ENCODE measurements at regions not wholly inside any gene's neighbourhood (a gene's known extent, or its start where the extent isn't known, plus 50 kb on each side); places are given as distances from the start of the nearest gene placed in this dataset.

DNA sequence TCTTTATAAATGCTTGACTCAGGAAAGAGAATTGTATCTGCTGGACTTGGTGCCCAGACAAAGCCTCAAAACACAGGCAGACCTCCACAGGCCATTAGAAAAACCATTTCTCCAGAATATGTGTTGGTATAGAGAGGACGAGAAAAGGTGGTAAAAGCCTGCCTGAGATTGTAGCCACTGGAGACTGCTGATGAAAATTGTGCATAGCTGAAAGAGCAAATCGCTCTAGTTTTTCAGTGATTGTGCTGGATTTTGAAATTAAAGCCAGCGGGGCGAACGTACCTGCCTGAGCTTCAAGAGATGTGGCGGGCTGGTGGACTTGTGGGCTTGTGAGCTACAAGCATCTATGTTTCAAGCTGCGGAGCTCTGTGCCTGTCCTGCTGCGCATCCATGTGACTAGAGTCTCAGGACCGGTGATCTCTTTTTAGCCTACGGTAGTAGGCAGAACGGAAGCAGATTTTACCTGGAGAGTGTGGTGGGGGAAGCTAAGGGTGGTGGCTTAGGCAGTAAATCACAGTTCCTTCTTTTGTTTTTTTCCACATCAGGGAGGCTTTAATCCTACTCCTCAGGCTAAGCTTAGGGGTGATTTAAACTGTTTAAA lies 193.6 kb downstream of the SREK1 start:
- H3K27me3 ChIP-seq (ENCODE audit: control insufficient read depth in 1 of 2, insufficient read depth in 2 of 2, low read length in 2 of 2) = no peaks in the 10 kb centered on the region
- H3K27ac ChIP-seq (ENCODE audit: low read depth, low read length) = no peak overlapping the region
- H3K9me3 ChIP-seq (ENCODE audit: low read length) = no peaks in the 10 kb centered on the region
- H3K4me1 ChIP-seq (ENCODE audit: insufficient read depth, low read length) = no peaks in the 10 kb centered on the region
- no peak overlapping the region for H3K4me3 ChIP-seq (ENCODE audit: low read depth in 1 of 2, low read length in 2 of 2)
- no peak overlapping the region for H3K9ac ChIP-seq (ENCODE audit: low read length)
- H3K36me3 ChIP-seq (ENCODE audit: insufficient read depth, low read length) = no peaks in the 10 kb centered on the region

DNA sequence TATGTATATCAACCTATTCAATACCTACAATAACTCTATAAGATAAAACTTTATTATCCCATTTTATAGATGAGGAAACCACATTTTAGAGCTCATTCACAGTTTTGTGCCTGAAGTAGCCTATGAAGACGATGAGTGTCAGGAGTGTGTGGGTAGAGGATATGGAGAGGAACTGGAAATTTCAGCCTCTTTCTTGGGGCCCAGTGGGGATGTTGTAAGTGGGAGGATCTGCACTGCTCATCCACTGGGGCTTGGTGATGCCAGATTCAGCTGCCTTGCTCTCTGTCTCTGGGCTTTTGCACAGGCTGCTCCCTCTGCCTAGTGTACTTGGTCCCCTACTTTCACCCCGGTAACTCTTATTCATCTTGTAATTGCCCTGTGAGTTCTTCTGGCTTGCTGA lies 194.7 kb downstream of the SREK1 start:
- Histone ChIP-seq H3K9me3 (ENCODE audit: low read length) (no peaks in the 10 kb centered on the region), H3K4me3 (ENCODE audit: low read depth in 1 of 2, low read length in 2 of 2) (no peak overlapping the region), H3K27ac (ENCODE audit: low read depth, low read length) (no peak overlapping the region), H3K9ac (ENCODE audit: low read length) (no peak overlapping the region), H3K4me1 (ENCODE audit: insufficient read depth, low read length) (no peaks in the 10 kb centered on the region), H3K36me3 (ENCODE audit: insufficient read depth, low read length) (no peaks in the 10 kb centered on the region), H3K27me3 (ENCODE audit: control insufficient read depth in 1 of 2, insufficient read depth in 2 of 2, low read length in 2 of 2) (no peaks in the 10 kb centered on the region)

DNA sequence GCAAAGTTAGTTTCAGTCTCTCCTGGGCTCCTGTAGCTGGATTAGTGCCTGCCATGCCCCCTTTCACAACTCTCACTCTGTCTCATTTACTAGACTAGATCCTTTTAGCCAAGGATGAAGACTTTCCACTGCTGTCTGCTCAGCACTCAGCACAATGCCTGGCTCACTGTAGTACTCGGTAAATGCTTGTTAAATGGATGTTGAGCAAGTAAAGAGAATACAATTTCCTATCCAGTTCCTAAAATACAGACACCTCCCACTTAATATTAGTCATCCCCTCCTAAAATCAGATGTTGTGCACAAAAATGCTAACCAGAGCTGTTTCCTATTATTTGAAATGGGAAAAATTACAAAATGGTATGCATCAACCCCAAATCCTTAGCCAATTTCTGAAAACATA lies 195.8 kb downstream of the SREK1 start:
- H3K27me3 ChIP-seq (ENCODE audit: control insufficient read depth in 1 of 2, insufficient read depth in 2 of 2, low read length in 2 of 2) = no peaks in the 10 kb centered on the region
- no peak overlapping the region for H3K9ac ChIP-seq (ENCODE audit: low read length)
- no peaks in the 10 kb centered on the region for H3K9me3 ChIP-seq (ENCODE audit: low read length)
- H3K36me3 ChIP-seq (ENCODE audit: insufficient read depth, low read length) = no peaks in the 10 kb centered on the region
- no peak overlapping the region for H3K4me3 ChIP-seq (ENCODE audit: low read depth in 1 of 2, low read length in 2 of 2)
- no peaks in the 10 kb centered on the region for H3K4me1 ChIP-seq (ENCODE audit: insufficient read depth, low read length)
- H3K27ac ChIP-seq (ENCODE audit: low read depth, low read length) = no peak overlapping the region

DNA sequence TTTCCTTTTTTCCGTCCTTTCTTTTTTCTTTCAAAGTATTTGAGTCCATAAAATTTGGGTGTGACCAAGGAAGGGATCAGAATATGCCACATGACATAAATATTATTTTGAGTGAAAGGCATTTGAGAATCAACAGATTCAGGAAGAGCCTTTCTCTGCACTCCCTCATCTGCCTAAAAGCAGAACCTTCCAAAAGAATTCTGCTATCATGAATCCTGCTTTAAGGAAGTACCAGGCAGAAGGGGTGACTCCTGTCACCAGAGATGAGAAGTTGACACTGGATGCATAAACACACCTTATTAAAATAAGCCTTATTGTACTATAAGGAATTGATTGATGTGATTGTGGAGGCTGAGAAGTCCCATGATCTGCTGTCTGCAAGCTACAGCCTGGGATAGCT lies 196.7 kb downstream of the SREK1 start:
- Histone ChIP-seq H3K27me3 (ENCODE audit: control insufficient read depth in 1 of 2, insufficient read depth in 2 of 2, low read length in 2 of 2) (no peaks in the 10 kb centered on the region), H3K9me3 (ENCODE audit: low read length) (no peaks in the 10 kb centered on the region), H3K9ac (ENCODE audit: low read length) (no peak overlapping the region), H3K4me1 (ENCODE audit: insufficient read depth, low read length) (no peaks in the 10 kb centered on the region), H3K27ac (ENCODE audit: low read depth, low read length) (no peak overlapping the region), H3K36me3 (ENCODE audit: insufficient read depth, low read length) (no peaks in the 10 kb centered on the region), H3K4me3 (ENCODE audit: low read depth in 1 of 2, low read length in 2 of 2) (no peak overlapping the region)

DNA sequence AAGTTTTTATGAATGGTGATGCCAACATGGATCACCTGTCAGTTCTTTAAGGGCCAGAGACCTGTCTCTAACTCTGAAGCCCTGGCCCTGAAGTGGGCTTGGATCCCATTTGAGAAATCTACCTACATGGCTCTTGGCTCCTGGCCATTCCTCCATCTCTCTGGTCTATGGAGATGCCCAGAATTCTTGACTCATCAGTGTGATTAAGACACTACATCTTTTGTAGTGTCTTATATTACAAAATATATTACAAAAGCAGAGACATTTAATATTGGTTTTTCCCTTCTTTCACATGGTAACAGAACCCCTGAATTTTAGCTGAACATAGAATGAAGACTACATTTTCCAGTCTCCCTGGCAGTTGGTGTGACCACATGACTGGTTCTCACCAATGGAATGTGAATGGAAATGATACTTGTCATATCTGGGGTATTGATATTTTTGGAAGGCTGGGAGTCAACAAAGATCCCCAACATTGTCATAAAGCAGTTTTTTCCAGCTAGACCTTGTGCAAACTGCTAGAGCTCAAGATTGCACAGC lies 198.3 kb downstream of the SREK1 start:
- no peaks in the 10 kb centered on the region for H3K36me3 ChIP-seq (ENCODE audit: insufficient read depth, low read length)
- no peak overlapping the region for H3K9ac ChIP-seq (ENCODE audit: low read length)
- H3K4me3 ChIP-seq (ENCODE audit: low read depth in 1 of 2, low read length in 2 of 2) = no peak overlapping the region

DNA sequence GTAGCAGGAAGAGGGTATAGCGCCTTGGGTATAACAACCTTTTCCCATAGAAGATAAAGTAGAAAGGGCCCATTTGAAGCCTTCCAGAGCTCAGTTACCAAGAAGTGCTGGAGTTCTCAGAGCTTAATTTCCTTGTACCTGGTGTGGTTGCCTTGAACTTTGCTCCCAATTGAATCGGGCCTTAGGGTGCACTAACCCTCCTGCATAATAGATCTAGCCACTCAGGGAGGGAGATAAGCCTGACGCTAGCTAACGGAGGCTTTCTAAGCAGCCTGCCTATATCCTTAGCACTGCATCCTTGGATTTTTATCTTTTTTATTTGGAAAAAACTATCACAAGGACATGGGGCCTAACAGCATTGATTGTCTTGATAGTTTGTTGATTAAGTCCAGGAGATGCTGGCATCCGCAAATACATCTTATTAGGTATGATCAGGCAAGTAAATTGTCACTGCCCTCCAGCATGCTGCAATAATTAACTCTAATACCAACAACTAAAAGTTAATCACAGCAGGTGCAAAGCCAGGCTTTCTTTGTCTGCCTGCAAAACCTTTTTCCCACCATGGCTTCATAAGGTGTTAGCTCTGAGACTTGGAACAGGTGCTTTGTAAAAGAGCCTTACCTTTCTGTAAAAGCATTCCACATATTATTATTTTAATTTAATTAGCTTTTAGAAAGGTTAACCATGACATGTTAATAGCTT lies 199.4 kb downstream of the SREK1 start:
- Histone ChIP-seq H3K27ac (ENCODE audit: low read depth, low read length) (no peak overlapping the region), H3K9me3 (ENCODE audit: low read length) (no peaks in the 10 kb centered on the region)

More for the DNA sequence above, 198.3 kb downstream of the SREK1 start:
- no peak overlapping the region for H3K27ac ChIP-seq (ENCODE audit: low read depth, low read length)
- H3K4me1 ChIP-seq (ENCODE audit: insufficient read depth, low read length) = no peaks in the 10 kb centered on the region
- H3K9me3 ChIP-seq (ENCODE audit: low read length) = no peaks in the 10 kb centered on the region
- no peaks in the 10 kb centered on the region for H3K27me3 ChIP-seq (ENCODE audit: control insufficient read depth in 1 of 2, insufficient read depth in 2 of 2, low read length in 2 of 2)

DNA sequence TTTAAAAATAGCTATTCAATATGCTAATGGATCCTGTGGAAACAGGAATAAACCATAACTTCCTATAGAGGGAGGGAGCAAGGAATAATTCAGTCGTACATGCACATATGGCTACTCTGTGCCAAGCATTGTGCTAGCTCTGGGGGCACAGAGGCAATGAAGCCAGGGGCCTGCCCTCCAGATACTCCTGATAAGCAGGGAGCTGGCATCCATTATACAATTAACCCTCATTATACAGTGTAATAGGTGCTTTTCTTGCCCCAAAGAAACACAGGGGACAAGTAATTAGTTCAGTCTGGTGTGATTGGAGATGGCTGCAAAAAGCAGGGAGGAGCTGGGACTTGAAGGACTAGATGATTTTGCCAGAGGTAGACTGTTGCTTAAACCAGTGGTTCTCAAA lies 200.4 kb downstream of the SREK1 start:
- Histone ChIP-seq H3K9me3 (ENCODE audit: low read length) (no peaks in the 10 kb centered on the region), H3K36me3 (ENCODE audit: insufficient read depth, low read length) (no peaks in the 10 kb centered on the region), H3K9ac (ENCODE audit: low read length) (no peak overlapping the region), H3K4me1 (ENCODE audit: insufficient read depth, low read length) (no peaks in the 10 kb centered on the region), H3K27me3 (ENCODE audit: control insufficient read depth in 1 of 2, insufficient read depth in 2 of 2, low read length in 2 of 2) (no peaks in the 10 kb centered on the region), H3K4me3 (ENCODE audit: low read depth in 1 of 2, low read length in 2 of 2) (no peak overlapping the region), H3K27ac (ENCODE audit: low read depth, low read length) (no peak overlapping the region)

More for the DNA sequence above, 199.4 kb downstream of the SREK1 start:
- Histone ChIP-seq H3K36me3 (ENCODE audit: insufficient read depth, low read length) (no peaks in the 10 kb centered on the region), H3K9ac (ENCODE audit: low read length) (no peak overlapping the region), H3K4me3 (ENCODE audit: low read depth in 1 of 2, low read length in 2 of 2) (no peak overlapping the region), H3K27me3 (ENCODE audit: control insufficient read depth in 1 of 2, insufficient read depth in 2 of 2, low read length in 2 of 2) (no peaks in the 10 kb centered on the region), H3K4me1 (ENCODE audit: insufficient read depth, low read length) (no peaks in the 10 kb centered on the region)

DNA sequence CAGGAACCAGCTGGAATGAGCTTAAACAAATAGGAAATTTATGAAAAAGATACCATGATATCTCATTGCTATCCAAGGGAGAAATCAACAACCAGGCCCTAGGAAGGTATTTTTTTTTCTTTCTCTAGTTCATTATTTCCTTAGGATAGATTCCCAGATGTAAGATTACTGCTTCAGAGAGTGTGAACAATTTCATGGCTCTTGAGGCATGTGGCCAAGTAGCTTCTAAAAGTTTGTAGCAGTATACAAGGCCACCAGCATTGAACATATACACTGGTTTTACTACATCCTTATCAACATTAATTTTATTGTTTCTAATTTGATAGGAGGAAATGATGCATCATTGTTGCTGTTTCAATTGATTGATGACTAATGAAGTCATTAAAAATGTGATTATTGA lies 201.2 kb downstream of the SREK1 start:
- Histone ChIP-seq H3K27me3 (ENCODE audit: control insufficient read depth in 1 of 2, insufficient read depth in 2 of 2, low read length in 2 of 2) (no peaks in the 10 kb centered on the region), H3K4me1 (ENCODE audit: insufficient read depth, low read length) (no peaks in the 10 kb centered on the region), H3K9ac (ENCODE audit: low read length) (no peak overlapping the region)

DNA sequence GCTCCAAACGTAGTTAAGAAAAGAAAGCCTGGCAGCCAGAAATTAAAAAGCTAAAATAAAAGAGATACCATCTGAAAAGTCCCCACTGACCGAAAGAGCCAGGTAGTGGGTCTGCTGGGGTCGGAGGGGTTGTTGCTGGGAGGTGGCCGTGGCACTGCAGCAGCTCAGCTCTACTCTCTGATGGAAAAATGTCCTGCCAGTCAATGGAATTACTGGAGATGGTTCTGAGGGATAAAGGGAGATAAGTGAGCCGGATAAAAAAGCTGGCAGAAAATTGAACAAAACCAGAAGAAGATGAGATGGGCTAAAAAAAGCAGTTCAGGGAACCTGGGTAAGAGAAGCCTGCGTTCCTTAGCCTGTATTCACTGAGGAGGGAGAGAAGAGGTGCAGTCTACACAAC lies 202.8 kb downstream of the SREK1 start:
- H3K4me1 ChIP-seq (ENCODE audit: insufficient read depth, low read length) = no peaks in the 10 kb centered on the region
- no peaks in the 10 kb centered on the region for H3K36me3 ChIP-seq (ENCODE audit: insufficient read depth, low read length)
- no peak overlapping the region for H3K9ac ChIP-seq (ENCODE audit: low read length)
- no peaks in the 10 kb centered on the region for H3K9me3 ChIP-seq (ENCODE audit: low read length)
- H3K27me3 ChIP-seq (ENCODE audit: control insufficient read depth in 1 of 2, insufficient read depth in 2 of 2, low read length in 2 of 2) = no peaks in the 10 kb centered on the region
- H3K27ac ChIP-seq (ENCODE audit: low read depth, low read length) = no peak overlapping the region
- no peak overlapping the region for H3K4me3 ChIP-seq (ENCODE audit: low read depth in 1 of 2, low read length in 2 of 2)

More for the DNA sequence above, 201.2 kb downstream of the SREK1 start:
- no peaks in the 10 kb centered on the region for H3K36me3 ChIP-seq (ENCODE audit: insufficient read depth, low read length)
- no peaks in the 10 kb centered on the region for H3K9me3 ChIP-seq (ENCODE audit: low read length)
- no peak overlapping the region for H3K4me3 ChIP-seq (ENCODE audit: low read depth in 1 of 2, low read length in 2 of 2)
- no peak overlapping the region for H3K27ac ChIP-seq (ENCODE audit: low read depth, low read length)

DNA sequence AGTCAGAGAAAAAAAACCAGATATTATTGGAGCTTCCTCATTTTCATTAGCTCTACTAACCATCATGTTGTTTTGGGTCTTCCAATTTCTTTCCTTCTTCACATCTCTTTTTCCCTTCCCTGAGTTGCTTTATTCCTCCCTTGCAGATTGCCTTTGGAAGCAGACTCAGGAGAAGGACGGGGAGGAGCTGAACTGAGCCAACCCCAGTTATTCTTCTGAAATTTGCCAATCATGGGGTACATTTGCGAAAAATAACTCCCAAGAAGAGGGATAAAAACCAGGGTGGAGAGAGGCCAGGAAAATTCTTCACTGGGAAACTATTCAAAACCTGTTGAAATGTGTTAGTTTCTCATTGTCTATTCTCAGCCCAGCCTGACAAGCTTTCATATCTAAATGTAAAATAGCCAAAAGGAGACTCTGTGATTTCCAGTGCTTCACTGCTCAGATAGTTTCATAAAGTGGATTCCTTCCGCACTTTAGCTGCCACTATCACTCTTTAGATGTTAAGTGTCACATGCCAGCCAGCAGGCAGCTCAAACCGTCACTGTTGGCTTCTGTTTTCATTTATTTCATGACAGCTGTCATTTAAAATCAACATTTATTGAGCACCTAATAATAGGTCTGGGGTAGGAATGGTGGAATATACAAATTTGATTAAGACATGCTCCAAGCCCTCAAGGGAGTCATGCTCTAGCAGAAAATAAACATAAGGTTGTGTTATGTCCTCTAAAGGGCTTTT lies 204.5 kb downstream of the SREK1 start:
- Histone ChIP-seq H3K4me1 (ENCODE audit: insufficient read depth, low read length) (no peaks in the 10 kb centered on the region), H3K9ac (ENCODE audit: low read length) (no peak overlapping the region), H3K4me3 (ENCODE audit: low read depth in 1 of 2, low read length in 2 of 2) (no peak overlapping the region), H3K36me3 (ENCODE audit: insufficient read depth, low read length) (no peaks in the 10 kb centered on the region), H3K9me3 (ENCODE audit: low read length) (no peaks in the 10 kb centered on the region), H3K27ac (ENCODE audit: low read depth, low read length) (no peak overlapping the region), H3K27me3 (ENCODE audit: control insufficient read depth in 1 of 2, insufficient read depth in 2 of 2, low read length in 2 of 2) (no peaks in the 10 kb centered on the region)

DNA sequence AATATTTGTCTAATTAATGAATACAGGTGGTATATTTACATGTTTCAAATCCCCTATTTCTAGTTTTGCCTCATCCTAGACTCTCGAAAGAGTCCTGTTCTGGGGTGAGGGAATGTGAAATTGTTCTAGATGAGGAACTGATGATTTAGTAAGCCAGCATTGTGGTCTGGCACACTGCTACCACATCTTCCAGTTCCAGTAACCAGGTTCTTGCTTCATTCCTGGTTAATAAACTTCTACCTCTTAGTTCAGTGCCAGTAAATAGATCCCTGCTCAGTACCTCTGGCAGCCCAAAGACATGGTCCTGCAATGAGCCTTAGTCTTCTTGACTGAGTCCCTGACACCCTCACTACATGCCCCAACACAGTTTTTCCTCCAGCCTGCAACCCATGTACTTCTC lies 207.7 kb downstream of the SREK1 start:
- Histone ChIP-seq H3K36me3 (ENCODE audit: insufficient read depth, low read length) (no peaks in the 10 kb centered on the region), H3K9me3 (ENCODE audit: low read length) (no peaks in the 10 kb centered on the region), H3K4me1 (ENCODE audit: insufficient read depth, low read length) (no peaks in the 10 kb centered on the region), H3K9ac (ENCODE audit: low read length) (no peak overlapping the region), H3K27me3 (ENCODE audit: control insufficient read depth in 1 of 2, insufficient read depth in 2 of 2, low read length in 2 of 2) (no peaks in the 10 kb centered on the region), H3K27ac (ENCODE audit: low read depth, low read length) (no peak overlapping the region), H3K4me3 (ENCODE audit: low read depth in 1 of 2, low read length in 2 of 2) (no peak overlapping the region)

Data from muscle layer of colon (tissue), 2 donors.